ENCODE measurements at regions not wholly inside any gene's neighbourhood (a gene's known extent, or its start where the extent isn't known, plus 50 kb on each side); places are given as distances from the start of the nearest gene placed in this dataset.

- TF ChIP-seq POLR2A (IDR thresholded peaks at IDR 0.05) (no peak), CTCF (IDR thresholded peaks at IDR 0.05) (no peak)
- Histone ChIP-seq H3K27ac (no peak overlapping the region), H3K9me3 (no peaks in the 10 kb centered on the region), H3K27me3 (peaks cover 0 to 7% (median 0%) of the 10 kb centered on the region in 4 donors), H3K4me3 (no peak overlapping the region), H3K36me3 (no peaks in the 10 kb centered on the region), H3K4me1 (peaks cover 0 to 10% (median 7%) of the 10 kb centered on the region in 3 donors)
- intact Hi-C loops (cut with DNase I) = no loop called here
- DNase-seq = no peak
- WGBS, 2 donors = 40 to 64% methylated on average over 3 to 6 of the region's 7 CpGs
These were observed 140.5 kb upstream of the PLET1 start for GRCh38 chr11:112401036-112401769.

- Histone ChIP-seq H3K36me3 (no peaks in the 10 kb centered on the region), H3K9me3 (no peaks in the 10 kb centered on the region), H3K27me3 (peaks cover 0 to 7% (median 0%) of the 10 kb centered on the region in 4 donors), H3K4me1 (peaks cover 0 to 10% (median 7%) of the 10 kb centered on the region in 3 donors), H3K27ac (no peak overlapping the region), H3K4me3 (no peak overlapping the region)
- TF ChIP-seq POLR2A (IDR thresholded peaks at IDR 0.05) (no peak), CTCF (IDR thresholded peaks at IDR 0.05) (no peak)
- intact Hi-C loops (cut with DNase I) = no loop called here
- WGBS, 2 donors = 93 to 100% methylated on average over 2 to 4 of the region's 5 CpGs
- DNase-seq = no peak
These were observed 142.8 kb upstream of the PLET1 start for GRCh38 chr11:112403432-112403831.

GRCh38 chr11:112404112-112404511 is 143.5 kb upstream of the PLET1 start:
- Histone ChIP-seq H3K9me3 (no peaks in the 10 kb centered on the region), H3K4me1 (peaks cover 0 to 10% (median 7%) of the 10 kb centered on the region in 3 donors), H3K27ac (no peak overlapping the region), H3K4me3 (no peak overlapping the region), H3K27me3 (peaks cover 0 to 7% (median 0%) of the 10 kb centered on the region in 4 donors), H3K36me3 (no peaks in the 10 kb centered on the region)
- 33 to 78% methylated on average over 1 of the region's 1 CpG for WGBS, 2 donors
- intact Hi-C loops (cut with DNase I) = no loop called here
- no peak for DNase-seq
- no peak for TF ChIP-seq CTCF (IDR thresholded peaks at IDR 0.05)
- no peak for TF ChIP-seq POLR2A (IDR thresholded peaks at IDR 0.05)

GRCh38 chr11:112408517-112408916 is 147.9 kb upstream of the PLET1 start:
- Histone ChIP-seq H3K4me3 (no peak overlapping the region), H3K9me3 (no peaks in the 10 kb centered on the region), H3K4me1 (no peaks in the 10 kb centered on the region), H3K27me3 (no peaks in the 10 kb centered on the region), H3K27ac (no peak overlapping the region), H3K36me3 (no peaks in the 10 kb centered on the region)
- TF ChIP-seq CTCF (IDR thresholded peaks at IDR 0.05) (no peak), POLR2A (IDR thresholded peaks at IDR 0.05) (no peak)
- 63 to 81% methylated on average over 7 of the region's 7 CpGs for whole genome bisulfite sequencing, 2 donors
- DNase-seq = no peak
- intact Hi-C loops (cut with DNase I) = no loop called here

GRCh38 chr11:112410325-112410724 is 149.7 kb upstream of the PLET1 start:
- WGBS, 2 donors = 58 to 79% methylated on average over 6 of the region's 6 CpGs
- no peaks in the 10 kb centered on the region for H3K4me1 ChIP-seq
- DNase-seq = no peak

More at GRCh38 chr11:112410325-112410724, 149.7 kb upstream of the PLET1 start:
- H3K9me3 ChIP-seq = peaks cover 0 to 10% (median 0%) of the 10 kb centered on the region in 3 donors
- H3K27me3 ChIP-seq = no peaks in the 10 kb centered on the region
- no peak overlapping the region for H3K27ac ChIP-seq
- H3K36me3 ChIP-seq = no peaks in the 10 kb centered on the region
- H3K4me3 ChIP-seq = no peak overlapping the region
- intact Hi-C loops (cut with DNase I) = no loop called here
- TF ChIP-seq CTCF (IDR thresholded peaks at IDR 0.05) (no peak), POLR2A (IDR thresholded peaks at IDR 0.05) (no peak)
